Nephron (organoid): ENCODE measurements at regions not wholly inside any gene's neighbourhood (a gene's known extent, or its start where the extent isn't known, plus 50 kb on each side); places are given as distances from the start of the nearest gene placed in this dataset.

ENCODE experiments used
- H3K27ac Mint-ChIP-seq, 3 experiments: 2 replicates each; pipeline ENCODE4 v1.8.0; 2020; ENCODE audit warnings: mixed read lengths in 3 of 3, mild to moderate bottlenecking in 2 of 3, moderate library complexity in 1 of 3
- H3K27me3 Mint-ChIP-seq: 2 replicates; pipeline ENCODE4 v1.8.0; 2021; ENCODE audit warnings: low read depth, mild to moderate bottlenecking, moderate library complexity, mixed read lengths
- H3K36me3 Mint-ChIP-seq: 2 replicates; pipeline ENCODE4 v1.8.0; 2020; ENCODE audit warnings: low read depth, mixed read lengths
- H3K4me1 Mint-ChIP-seq: 2 replicates; pipeline ENCODE4 v1.8.0; 2020; ENCODE audit warnings: mixed read lengths
- H3K4me3 Mint-ChIP-seq, 3 experiments: 2 replicates each; pipeline ENCODE4 v1.8.0; 2020; ENCODE audit warnings: mild to moderate bottlenecking in 3 of 3, mixed read lengths in 3 of 3, moderate library complexity in 2 of 3
- H3K9me3 Mint-ChIP-seq: 2 replicates; pipeline ENCODE4 v1.8.0; 2020; ENCODE audit warnings: mixed read lengths
- CTCF ChIP-seq, 3 experiments: fragments of 200-600 bp; sonication (generic); IDR thresholded peaks; one replicate each; pipeline ENCODE4 v1.5.0; 2021; ENCODE audit warnings: antibody characterized with exemption in 3 of 3; ENCODE audit not compliant: unreplicated experiment in 3 of 3

GRCh38 chr5:89917112-89917511 is 492.4 kb downstream of the CETN3 start:
- no peak overlapping the region for H3K4me3 Mint-ChIP-seq
- H3K9me3 Mint-ChIP-seq: peaks cover 9% of the 10 kb centered on the region
- H3K27ac Mint-ChIP-seq: no peak overlapping the region
- no peak for TF ChIP-seq CTCF (IDR thresholded peaks at IDR 0.05; ENCODE audit: unreplicated experiment in 3 of 3)
- H3K4me1 Mint-ChIP-seq: no peaks in the 10 kb centered on the region
- H3K36me3 Mint-ChIP-seq: no peaks in the 10 kb centered on the region
- H3K27me3 Mint-ChIP-seq: no peaks in the 10 kb centered on the region

DNA sequence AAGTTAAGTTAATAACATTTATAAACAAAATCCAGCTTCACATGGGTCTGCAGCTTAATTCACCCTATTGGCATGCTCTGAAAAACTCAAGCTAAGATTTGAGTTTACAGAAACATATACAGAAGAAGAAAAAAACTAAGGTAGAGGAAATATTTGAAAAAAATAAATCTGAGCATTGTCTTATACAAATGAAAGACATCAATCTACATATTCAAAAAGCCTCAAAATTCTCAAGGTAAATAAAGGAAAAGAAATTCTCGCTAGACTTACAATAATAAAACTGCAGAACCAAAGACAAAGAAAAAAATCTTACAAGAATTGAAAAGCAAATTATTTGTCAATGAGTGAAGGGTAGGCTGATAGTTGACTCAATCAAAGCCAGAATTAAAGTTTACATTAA is 493.4 kb downstream of the CETN3 start:
- Mint-ChIP-seq H3K9me3 (peaks cover 9% of the 10 kb centered on the region), H3K4me3 (no peak overlapping the region), H3K27me3 (no peaks in the 10 kb centered on the region), H3K36me3 (no peaks in the 10 kb centered on the region), H3K4me1 (no peaks in the 10 kb centered on the region), H3K27ac (no peak overlapping the region)
- no peak for TF ChIP-seq CTCF (IDR thresholded peaks at IDR 0.05; ENCODE audit: unreplicated experiment in 3 of 3)

- TF ChIP-seq CTCF (IDR thresholded peaks at IDR 0.05; ENCODE audit: unreplicated experiment in 3 of 3): no peak
- Mint-ChIP-seq H3K4me1 (no peaks in the 10 kb centered on the region), H3K27ac (no peak overlapping the region), H3K27me3 (no peaks in the 10 kb centered on the region), H3K9me3 (peaks cover 4% of the 10 kb centered on the region), H3K36me3 (no peaks in the 10 kb centered on the region), H3K4me3 (no peak overlapping the region)
Observed at GRCh38 chr5:89908876-89909275, 500.7 kb downstream of the CETN3 start.

- Mint-ChIP-seq H3K36me3 (no peaks in the 10 kb centered on the region), H3K9me3 (peaks cover 4% of the 10 kb centered on the region), H3K27me3 (no peaks in the 10 kb centered on the region), H3K27ac (no peak overlapping the region), H3K4me1 (no peaks in the 10 kb centered on the region), H3K4me3 (no peak overlapping the region)
- TF ChIP-seq CTCF (IDR thresholded peaks at IDR 0.05; ENCODE audit: unreplicated experiment in 3 of 3): no peak
Observed at GRCh38 chr5:89904442-89904841, 505.1 kb downstream of the CETN3 start.

DNA sequence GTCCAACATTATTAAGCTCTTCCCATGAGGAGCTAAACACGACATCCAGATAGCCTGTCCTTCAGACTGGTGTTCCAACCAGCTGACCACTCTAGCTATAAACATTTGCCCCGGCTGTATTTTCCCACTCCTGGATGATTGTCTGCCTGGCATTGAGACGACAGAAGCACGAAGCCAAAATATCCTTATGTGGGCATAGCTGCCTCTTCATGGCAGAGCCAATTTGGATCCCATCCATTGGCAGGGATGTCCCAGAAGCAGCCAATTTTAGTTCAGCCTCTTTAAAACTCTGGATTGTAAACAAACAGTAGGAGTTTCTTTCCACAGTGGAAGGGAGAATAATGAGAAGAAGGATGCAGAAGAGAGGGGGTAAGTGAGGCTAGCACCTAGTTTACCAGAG is 507.6 kb downstream of the CETN3 start:
- H3K9me3 Mint-ChIP-seq: peaks cover 8% of the 10 kb centered on the region
- H3K27ac Mint-ChIP-seq: no peak overlapping the region
- no peaks in the 10 kb centered on the region for H3K27me3 Mint-ChIP-seq
- H3K36me3 Mint-ChIP-seq: no peaks in the 10 kb centered on the region
- TF ChIP-seq CTCF (IDR thresholded peaks at IDR 0.05; ENCODE audit: unreplicated experiment in 3 of 3): no peak
- no peak overlapping the region for H3K4me3 Mint-ChIP-seq
- H3K4me1 Mint-ChIP-seq: no peaks in the 10 kb centered on the region

DNA sequence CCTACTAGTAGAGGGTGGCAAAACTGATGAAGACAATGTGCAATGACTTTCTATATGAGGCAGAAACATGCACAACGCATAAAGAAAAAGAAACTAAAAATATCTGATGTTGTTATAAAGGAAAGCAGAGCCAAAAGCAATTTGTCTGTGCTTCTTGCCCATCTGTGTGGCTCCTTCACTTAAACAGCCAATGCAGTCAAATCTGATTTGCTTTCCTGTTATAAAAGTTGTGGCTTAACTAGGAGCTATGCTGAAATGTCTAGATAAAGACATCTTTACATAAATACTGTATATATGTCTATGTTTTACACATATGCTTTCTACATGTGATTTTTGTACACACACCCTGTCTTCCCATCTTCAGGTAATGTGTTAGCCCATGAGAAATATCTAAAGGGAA is 508.2 kb downstream of the CETN3 start:
- H3K27me3 Mint-ChIP-seq: no peaks in the 10 kb centered on the region
- no peaks in the 10 kb centered on the region for H3K36me3 Mint-ChIP-seq
- no peaks in the 10 kb centered on the region for H3K4me1 Mint-ChIP-seq
- H3K27ac Mint-ChIP-seq: no peak overlapping the region
- no peak overlapping the region for H3K4me3 Mint-ChIP-seq
- H3K9me3 Mint-ChIP-seq: peaks cover 7% of the 10 kb centered on the region
- TF ChIP-seq CTCF (IDR thresholded peaks at IDR 0.05; ENCODE audit: unreplicated experiment in 3 of 3): no peak
